Amniotic stem cell (primary cell): ENCODE measurements at regions not wholly inside any gene's neighbourhood (a gene's known extent, or its start where the extent isn't known, plus 50 kb on each side); places are given as distances from the start of the nearest gene placed in this dataset.
"Not testable (repeated sequence)": the region's sequence is repeated elsewhere in the genome, so short reads cannot be mapped to it uniquely, and the experiment has no call there.

ENCODE experiments used
- DNase-seq: peaks from one replicate; lab custom pipeline; 2025; lab: John Stamatoyannopoulos, UW

- no peak for DNase-seq
Observed at GRCh38 chr6:135722190-135722589, 129.3 kb upstream of the PDE7B start.

GRCh38 chr6:135722679-135723078 is 128.8 kb upstream of the PDE7B start:
- DNase-seq = peak; percentile 59

GRCh38 chr6:135728589-135728988 is 122.9 kb upstream of the PDE7B start:
- no peak for DNase-seq

GRCh38 chr6:135731116-135731515 is 120.4 kb upstream of the PDE7B start:
- no peak for DNase-seq

- not testable (repeated sequence) for DNase-seq
Observed at GRCh38 chr6:135736351-135736750, 115.2 kb upstream of the PDE7B start.

- no peak for DNase-seq
Observed at GRCh38 chr6:135738636-135739035, 112.9 kb upstream of the PDE7B start.

GRCh38 chr6:135739288-135739687 is 112.2 kb upstream of the PDE7B start:
- no peak for DNase-seq

- no peak for DNase-seq
Observed at GRCh38 chr6:135740580-135740979, 110.9 kb upstream of the PDE7B start.

- no peak for DNase-seq
Observed at GRCh38 chr6:135743476-135743875, 108.0 kb upstream of the PDE7B start.

- no peak for DNase-seq
Observed at GRCh38 chr6:135748189-135748588, 103.3 kb upstream of the PDE7B start.

GRCh38 chr6:135750081-135750480 is 101.4 kb upstream of the PDE7B start:
- no peak for DNase-seq

GRCh38 chr6:135753196-135753595 is 98.3 kb upstream of the PDE7B start:
- DNase-seq = no peak

GRCh38 chr6:135759831-135760230 is 91.7 kb upstream of the PDE7B start:
- DNase-seq = no peak

GRCh38 chr6:135774006-135774405 is 77.5 kb upstream of the PDE7B start:
- no peak for DNase-seq

- DNase-seq = no peak
Observed at GRCh38 chr6:135779213-135779612, 72.3 kb upstream of the PDE7B start.

GRCh38 chr6:135780326-135780725 is 71.2 kb upstream of the PDE7B start:
- no peak for DNase-seq

- no peak for DNase-seq
Observed at GRCh38 chr6:135782546-135782945, 69.0 kb upstream of the PDE7B start.

GRCh38 chr6:135784507-135784906 is 67.0 kb upstream of the PDE7B start:
- no peak for DNase-seq

GRCh38 chr6:135789375-135790050 is 62.0 kb upstream of the PDE7B start:
- no peak for DNase-seq

GRCh38 chr6:135791441-135791840 is 60.1 kb upstream of the PDE7B start:
- no peak for DNase-seq

GRCh38 chr6:135796643-135797305 is 54.7 kb upstream of the PDE7B start:
- no peak for DNase-seq

GRCh38 chr6:135797361-135797760 is 54.1 kb upstream of the PDE7B start:
- DNase-seq = no peak

- DNase-seq = no peak
Observed at GRCh38 chr6:135798751-135799515, 52.6 kb upstream of the PDE7B start.
